ENCODE measurements at regions not wholly inside any gene's neighbourhood (a gene's known extent, or its start where the extent isn't known, plus 50 kb on each side); places are given as distances from the start of the nearest gene placed in this dataset.

- no peak for DNase-seq (ENCODE audit: low spot score)
Observed at GRCh38 chr11:121944556-121945230, 171.3 kb downstream of the BLID start.

GRCh38 chr11:121938076-121938475 is 177.9 kb downstream of the BLID start:
- no peak for DNase-seq (ENCODE audit: low spot score)

- DNase-seq (ENCODE audit: low spot score), result no peak
Observed at GRCh38 chr11:121936781-121937447, 179.1 kb downstream of the BLID start.

GRCh38 chr11:121936370-121936769 is 179.6 kb downstream of the BLID start:
- DNase-seq (ENCODE audit: low spot score), result no peak

GRCh38 chr11:121933694-121934093 is 182.3 kb downstream of the BLID start:
- DNase-seq (ENCODE audit: low spot score), result no peak

GRCh38 chr11:121933294-121933693 is 182.7 kb downstream of the BLID start:
- DNase-seq (ENCODE audit: low spot score), result no peak

GRCh38 chr11:121932646-121933185 is 183.3 kb downstream of the BLID start:
- DNase-seq (ENCODE audit: low spot score), result no peak

GRCh38 chr11:121931748-121932352 is 184.2 kb downstream of the BLID start:
- no peak for DNase-seq (ENCODE audit: low spot score)

GRCh38 chr11:121931121-121931520 is 184.9 kb downstream of the BLID start:
- no peak for DNase-seq (ENCODE audit: low spot score)

GRCh38 chr11:121930004-121930965 is 185.7 kb downstream of the BLID start:
- DNase-seq (ENCODE audit: low spot score), result no peak

- DNase-seq (ENCODE audit: low spot score), result no peak
Observed at GRCh38 chr11:121929581-121929980, 186.4 kb downstream of the BLID start.

GRCh38 chr11:121928597-121929580 is 187.1 kb downstream of the BLID start:
- DNase-seq (ENCODE audit: low spot score), result no peak

GRCh38 chr11:121927789-121928188 is 188.2 kb downstream of the BLID start:
- no peak for DNase-seq (ENCODE audit: low spot score)

GRCh38 chr11:121927097-121927785 is 188.8 kb downstream of the BLID start:
- no peak for DNase-seq (ENCODE audit: low spot score)

GRCh38 chr11:121924191-121924590 is 191.8 kb downstream of the BLID start:
- DNase-seq (ENCODE audit: low spot score), result no peak

- DNase-seq (ENCODE audit: low spot score), result no peak
Observed at GRCh38 chr11:121917482-121917881, 198.5 kb downstream of the BLID start.

- no peak for DNase-seq (ENCODE audit: low spot score)
Observed at GRCh38 chr11:121914508-121915059, 201.4 kb downstream of the BLID start.

GRCh38 chr11:121909596-121909995 is 206.4 kb downstream of the BLID start:
- DNase-seq (ENCODE audit: low spot score), result no peak

- DNase-seq (ENCODE audit: low spot score), result no peak
Observed at GRCh38 chr11:121907379-121907778, 208.6 kb downstream of the BLID start.

All from HT-29 (cell line).